NCI-H1048 (cell line): ENCODE measurements at regions not wholly inside any gene's neighbourhood (a gene's known extent, or its start where the extent isn't known, plus 50 kb on each side); places are given as distances from the start of the nearest gene placed in this dataset.

Source experiments
- DNase-seq: peaks from one replicate; lab custom pipeline; 2025; lab: John Stamatoyannopoulos, UW

DNA sequence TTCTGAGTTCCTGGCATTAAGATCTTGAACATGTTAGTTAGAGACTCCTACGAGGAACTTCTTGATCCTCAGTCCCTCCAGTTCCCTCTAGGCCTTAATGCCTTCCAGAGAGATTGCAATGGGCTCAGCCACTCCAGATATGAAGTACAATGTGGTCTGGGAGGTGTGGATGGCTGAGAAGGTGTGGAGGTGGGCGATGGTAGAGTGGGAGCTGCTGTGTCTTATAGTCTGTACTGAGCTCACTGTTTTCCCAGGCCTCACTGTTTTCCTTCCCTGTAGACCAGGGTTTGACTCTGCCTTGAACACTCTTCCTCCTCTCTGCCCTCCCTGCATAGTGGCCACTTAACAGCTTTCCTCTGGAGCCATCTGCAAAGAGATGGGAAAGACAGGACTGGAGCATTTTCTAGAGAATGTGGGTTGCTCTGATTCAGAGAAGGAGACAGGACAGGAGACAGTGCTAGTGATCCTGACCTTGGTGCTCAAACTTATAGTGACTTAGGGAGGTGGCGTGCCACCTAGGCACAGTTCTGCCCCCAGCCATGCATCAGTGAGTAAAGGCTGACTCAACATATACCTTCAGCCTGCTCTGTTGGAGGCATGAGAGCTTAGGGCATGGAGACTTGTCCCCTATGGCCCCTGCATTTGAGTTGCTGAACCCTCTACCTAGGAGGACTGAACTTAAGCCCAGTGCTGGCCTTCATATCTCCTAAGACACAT, 129.7 kb downstream of the TDRD15 start:
- no peak for DNase-seq

DNA sequence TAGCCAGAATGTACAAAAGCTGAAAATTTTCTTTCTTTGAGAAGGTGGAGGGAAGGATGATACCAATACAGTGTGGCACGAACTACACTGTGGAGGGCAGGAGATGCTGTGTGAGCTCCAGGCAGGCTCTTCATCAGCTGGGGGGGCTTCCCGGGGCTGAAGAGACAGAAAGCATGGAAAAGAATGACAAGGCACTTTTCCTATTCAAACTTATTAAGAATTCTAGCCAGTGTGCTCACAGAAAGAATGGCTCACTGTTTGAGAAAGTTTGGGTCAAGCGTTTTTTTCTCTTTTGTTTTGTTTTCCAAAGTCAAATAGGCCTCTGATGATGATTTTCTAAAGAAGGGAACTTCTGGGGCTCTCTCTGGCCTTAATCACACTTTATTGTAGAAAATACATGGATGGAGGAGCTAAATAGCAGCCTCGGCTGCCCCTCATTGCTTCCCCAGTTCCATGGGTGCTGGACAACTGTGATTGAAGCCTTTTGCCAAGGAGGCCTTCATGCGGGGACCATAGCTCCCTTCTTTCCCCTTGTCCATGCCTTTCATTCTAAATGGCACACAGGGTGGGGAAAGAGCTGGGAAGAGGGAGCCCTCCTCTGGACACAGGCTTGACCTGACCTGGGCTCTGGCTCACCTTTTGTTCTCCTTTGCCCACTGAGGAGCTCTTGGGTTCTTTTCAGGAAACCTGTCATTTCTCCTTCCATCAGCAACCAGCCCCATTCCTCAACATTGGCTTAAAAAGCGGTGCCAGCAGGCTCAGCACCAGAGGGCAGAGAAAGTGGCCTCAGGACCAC, 130.6 kb downstream of the TDRD15 start:
- no peak for DNase-seq

DNA sequence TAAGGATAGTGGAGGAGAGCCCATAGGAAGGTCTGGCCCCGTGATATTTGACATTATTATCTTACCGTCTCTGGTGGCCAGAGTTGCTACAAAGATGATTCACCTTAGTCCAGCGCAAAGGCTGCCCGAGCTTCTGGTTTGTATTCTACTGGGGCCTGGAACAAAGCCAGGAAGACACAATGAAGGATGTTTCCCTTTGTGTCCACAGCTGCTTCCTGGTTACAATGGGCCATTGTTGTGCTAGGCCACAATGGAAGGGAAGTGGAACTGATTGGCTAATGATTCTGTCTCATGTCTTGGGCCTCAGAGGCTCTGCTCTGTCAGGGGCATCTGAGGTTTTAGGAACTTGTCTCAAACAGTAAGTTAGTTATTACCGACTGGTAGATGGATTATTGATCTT, 132.2 kb downstream of the TDRD15 start:
- no peak for DNase-seq

DNA sequence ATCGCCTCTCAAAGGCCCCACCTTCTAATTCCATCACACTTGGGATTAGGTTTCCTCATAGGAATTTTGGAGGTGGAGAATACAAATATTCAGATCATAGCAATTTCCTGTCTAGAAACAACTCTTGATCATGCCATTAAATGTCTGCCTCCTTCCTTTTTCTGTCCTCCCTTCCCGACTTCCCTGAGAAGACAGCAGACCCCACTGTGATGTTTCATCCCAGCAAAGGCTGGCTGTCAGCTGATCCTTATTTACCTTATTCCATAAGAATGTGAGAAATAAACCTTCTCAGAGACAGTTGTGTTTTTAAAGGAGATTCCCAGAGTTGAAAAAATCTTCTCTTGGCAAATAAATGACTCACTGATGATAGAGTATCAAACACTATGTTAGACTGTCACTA, 133.9 kb downstream of the TDRD15 start:
- DNase-seq, result no peak

DNA sequence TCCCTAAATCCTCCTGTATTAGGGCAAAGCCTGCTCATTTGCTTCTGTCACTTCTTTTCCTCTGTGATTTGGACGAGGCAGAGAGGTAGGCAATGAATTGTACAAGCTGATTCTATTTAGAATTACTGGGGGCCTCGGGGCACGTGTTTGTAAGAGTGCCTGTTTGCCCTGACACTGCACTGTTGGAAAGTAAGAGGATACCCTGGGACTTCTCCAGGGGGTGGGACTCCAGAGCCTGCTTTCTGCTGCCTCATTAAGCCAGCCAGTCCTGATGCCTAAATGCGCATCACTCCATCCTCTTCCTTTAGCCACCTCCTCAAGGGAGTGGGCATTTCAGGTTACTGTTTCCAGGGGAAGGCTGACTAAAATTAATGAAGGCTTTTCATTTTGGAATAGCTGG, 134.3 kb downstream of the TDRD15 start:
- DNase-seq, result no peak

DNA sequence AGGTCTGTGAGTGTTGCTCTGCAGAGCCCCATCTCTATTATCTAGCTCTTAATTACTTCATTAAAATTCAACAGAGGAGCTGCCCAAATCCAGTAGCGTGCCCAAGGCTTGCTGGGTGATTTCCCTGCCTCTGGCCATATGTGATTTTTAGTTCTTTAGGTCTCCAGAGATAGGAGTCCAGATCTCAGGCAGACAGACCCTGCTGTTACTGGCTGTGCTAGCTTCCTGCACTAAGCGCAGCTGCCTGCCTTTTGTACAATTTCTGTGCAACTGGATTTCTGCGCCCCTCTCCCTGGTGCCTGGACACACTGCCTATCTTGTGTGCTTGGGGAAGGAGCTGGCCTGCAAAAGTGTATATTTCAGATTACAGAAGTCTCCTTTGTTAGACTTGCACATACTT, 136.5 kb downstream of the TDRD15 start:
- no peak for DNase-seq

DNA sequence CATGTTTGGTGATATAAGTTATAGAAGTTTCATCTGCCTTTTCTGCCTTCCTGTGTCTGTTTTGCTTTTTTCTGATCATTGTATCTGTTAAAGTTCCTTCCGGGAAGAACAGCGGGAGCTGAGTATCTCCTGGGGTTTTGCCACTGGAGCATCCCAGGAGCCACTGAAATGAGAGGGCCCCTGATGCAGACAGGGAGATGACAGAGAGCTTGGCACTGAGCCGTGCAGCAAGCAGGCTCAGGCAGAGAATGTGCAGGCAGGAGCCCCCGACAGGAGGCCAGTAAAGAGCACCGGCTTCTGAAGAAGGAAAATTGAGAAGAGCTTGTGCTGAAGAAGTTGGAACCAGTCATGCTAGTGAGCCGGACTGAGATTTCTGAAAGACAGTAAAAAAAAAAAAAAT, 137.8 kb downstream of the TDRD15 start:
- no peak for DNase-seq

DNA sequence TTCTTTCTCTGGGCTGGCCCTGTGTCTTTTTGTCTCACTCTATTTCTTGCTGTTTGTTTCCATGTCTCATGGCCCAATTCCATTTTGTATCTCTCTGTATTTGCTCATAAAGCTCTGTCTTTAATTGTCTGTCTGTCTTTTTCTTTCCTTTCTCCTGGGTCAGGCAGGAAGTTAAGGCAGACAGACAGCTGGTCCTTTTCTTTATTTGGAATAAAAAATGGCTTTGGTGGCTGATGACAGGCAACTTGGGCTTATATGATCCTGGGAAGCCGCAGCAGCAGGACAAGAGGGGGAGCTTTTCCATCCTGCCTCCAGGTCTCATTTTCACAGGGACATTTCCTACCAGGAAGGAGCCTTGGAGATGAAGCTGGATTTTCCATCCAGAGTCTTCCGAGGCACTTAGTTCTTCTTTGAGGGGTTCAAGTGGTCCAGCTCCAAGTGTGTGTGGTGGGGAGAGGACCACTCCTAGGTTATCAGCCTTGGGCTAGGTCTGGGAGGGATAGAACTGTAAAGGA, 138.7 kb downstream of the TDRD15 start:
- DNase-seq, result no peak

DNA sequence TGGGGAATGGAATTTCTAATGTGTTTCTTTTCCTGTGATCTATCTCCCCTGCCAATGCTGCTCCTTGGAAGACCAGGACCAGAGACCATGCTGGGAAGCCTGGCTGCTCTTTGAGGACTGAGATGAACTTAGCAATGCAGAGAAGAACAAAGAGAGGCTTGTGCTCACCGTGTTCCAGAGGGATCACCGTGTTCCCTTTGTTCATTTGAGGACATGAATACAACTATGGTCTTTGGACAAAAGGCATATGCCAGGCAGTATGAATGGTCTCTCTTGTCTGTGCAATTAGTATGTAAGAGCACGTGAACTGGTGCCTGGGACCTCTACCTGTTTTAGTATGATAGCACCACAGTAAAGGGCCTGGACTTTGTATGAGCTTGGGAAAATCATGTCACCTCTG, 139.9 kb downstream of the TDRD15 start:
- no peak for DNase-seq

DNA sequence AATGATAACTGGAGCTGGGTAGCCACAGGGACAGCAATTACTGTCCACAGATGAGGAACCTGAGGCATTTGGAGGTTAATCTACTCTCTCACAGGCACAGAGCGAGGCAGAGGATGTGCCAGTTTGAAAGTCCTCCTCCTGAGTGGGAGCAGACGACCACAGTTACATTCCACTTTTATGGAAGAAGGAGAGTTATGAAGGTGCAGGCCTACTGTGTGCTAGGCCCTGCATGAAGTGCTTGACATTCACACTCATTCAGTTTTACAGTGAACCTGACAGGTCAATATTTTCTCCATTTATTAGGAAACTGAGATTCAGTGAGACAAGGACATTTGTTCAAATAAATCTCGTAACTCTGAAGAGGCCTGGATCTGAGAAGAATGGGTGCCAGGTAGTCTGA, 142.0 kb downstream of the TDRD15 start:
- DNase-seq, result no peak

DNA sequence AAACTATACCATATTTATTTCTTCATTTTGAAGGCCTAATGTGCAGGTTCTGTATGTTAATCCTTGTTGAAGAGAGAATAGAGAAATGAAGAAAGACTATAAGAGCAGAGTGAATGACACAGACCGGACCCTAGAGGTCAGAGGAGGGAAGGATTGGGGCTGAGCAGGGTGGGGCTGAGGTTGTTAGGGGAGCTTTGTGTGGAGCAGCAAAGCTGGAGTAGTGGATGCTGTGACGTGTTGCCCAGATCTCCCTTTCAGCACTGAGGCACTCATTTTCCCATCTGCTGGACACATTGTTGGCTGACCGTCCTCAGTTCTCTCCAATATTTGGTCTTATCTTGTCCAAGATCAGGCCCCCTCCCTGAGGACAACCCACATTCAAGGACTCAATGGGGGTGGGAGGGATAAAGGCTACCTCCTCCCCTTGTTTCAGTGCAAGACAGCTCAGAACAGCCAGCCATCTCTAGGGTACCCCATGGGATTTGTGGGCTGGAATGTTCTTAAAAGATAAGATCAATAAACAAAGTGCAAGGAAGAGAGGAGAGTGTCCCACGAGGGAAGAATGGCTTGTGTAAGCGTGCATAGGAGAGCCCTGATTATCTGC, 143.6 kb downstream of the TDRD15 start:
- no peak for DNase-seq

DNA sequence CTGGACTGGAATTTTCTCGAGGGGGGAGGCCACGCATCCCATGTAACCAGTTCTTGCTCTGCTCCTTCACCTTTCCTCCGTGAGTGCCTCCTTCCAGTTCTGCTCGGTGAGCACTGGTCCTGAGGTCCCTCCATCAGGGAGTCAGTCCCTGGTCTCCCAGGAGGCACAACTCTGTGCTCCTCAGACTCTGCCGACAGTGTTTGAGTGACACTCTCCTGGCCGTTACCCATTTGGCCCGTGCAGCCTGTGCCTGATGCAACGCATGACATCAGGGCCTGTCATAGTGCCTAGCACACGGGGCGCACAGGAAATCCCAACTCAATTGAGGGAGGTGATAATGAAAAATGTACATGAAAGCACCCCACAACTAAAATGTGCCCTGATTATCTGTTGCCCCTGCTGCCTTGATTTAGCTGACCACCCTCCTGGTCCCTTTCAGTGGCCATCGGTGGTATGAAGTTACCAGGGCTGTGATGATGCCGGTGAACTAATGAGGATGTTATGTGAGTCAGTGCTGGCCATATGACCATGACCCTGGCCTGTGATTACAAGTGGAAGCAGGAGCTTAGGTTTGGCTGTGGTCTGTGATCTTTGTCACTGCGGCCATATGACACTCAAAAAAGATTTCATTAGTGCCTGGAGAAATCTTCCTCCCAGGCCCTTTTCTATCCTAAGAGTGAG, 144.6 kb downstream of the TDRD15 start:
- no peak for DNase-seq

DNA sequence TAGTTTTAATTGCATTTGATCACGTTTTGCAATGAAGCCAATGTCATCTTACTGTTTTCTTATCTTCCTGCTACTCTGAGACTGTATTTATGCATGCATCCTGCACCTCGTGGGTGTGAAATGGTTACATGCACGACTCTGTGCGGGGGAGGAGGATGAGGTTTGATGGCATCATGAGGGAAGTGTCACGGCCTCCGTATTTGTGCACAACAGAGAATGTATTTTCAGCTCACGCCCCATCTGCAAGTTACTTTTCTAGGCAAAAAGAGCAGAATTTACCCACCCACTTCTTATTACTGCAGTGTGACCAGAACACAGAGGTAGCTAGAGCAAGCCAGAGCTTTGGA, 145.1 kb downstream of the TDRD15 start:
- no peak for DNase-seq

DNA sequence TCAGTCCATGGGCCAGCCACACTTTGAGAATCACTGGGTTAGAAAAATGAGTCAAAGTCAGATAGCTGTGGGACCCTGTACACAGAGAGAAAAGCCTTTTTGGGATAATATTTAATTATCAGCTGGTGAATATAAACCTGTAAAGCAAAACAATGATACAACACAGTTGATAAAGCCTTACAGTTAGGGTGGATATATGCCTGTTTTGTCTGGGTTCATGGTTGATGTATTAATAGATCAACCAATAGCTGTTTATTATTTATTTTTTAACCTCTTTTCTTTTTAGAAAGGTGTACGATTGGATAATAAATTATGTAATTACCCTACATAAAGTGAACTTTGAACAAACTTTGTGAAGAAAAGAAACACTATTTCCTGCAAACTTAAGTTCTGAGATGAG, 145.6 kb downstream of the TDRD15 start:
- no peak for DNase-seq

DNA sequence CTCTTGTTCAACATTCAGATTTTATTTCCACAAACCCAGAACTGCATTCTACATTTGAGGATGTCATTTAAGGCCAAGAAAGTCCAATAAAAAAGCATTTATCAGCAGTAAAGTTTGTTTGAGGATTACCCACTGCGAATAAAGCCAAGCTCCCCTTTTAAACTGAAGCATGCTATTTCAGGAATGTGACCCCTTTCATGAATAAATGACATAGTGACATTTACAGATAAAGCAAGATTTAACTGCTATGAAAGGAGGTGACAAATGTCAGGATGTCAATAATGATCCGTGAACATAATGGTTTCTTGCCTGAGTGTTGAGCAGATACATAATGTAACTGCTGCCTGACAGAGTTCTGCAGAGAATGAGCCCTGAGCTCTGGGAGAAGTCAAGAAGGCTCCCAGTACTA, 146.3 kb downstream of the TDRD15 start:
- DNase-seq, result no peak

DNA sequence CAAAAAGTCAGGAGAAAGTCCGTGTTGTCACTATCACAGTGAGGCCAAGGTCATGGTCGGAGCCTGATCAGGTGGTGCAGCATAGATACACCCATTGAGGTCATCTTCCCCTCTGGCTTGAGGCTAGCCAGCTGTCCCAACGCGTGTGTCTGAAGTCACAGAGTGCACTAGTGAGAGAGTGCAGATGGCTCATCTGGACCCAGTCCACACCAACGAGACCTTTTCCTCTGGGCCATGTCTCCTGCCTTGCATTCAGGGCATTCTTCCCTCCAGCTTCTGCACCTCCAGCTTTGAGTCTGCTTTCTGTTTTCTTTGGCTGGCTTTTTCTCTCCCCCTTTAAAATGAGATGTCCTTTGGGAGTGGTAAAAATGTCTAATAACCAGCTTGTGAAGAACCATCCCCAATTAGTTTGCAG, 146.9 kb downstream of the TDRD15 start:
- no peak for DNase-seq

DNA sequence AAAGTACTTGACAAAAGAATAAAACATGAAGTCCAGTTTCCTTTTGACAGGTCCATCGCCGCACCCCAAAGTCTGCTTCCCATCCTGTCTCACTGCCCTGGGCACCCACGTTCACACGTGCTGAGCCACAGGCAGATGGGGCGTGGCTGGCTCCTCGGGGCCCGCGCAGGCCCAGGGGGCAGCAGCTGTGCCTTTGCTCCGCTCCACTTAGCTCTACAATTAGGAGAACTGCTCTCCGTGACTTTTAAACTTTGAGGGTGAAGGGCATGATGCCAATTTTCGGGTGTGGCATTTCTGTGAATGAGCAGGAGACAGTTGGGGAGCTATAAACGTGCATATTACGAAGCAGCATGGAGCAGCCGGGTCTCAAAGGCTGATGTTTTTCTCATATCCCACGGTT, 152.4 kb downstream of the TDRD15 start:
- DNase-seq, result no peak

DNA sequence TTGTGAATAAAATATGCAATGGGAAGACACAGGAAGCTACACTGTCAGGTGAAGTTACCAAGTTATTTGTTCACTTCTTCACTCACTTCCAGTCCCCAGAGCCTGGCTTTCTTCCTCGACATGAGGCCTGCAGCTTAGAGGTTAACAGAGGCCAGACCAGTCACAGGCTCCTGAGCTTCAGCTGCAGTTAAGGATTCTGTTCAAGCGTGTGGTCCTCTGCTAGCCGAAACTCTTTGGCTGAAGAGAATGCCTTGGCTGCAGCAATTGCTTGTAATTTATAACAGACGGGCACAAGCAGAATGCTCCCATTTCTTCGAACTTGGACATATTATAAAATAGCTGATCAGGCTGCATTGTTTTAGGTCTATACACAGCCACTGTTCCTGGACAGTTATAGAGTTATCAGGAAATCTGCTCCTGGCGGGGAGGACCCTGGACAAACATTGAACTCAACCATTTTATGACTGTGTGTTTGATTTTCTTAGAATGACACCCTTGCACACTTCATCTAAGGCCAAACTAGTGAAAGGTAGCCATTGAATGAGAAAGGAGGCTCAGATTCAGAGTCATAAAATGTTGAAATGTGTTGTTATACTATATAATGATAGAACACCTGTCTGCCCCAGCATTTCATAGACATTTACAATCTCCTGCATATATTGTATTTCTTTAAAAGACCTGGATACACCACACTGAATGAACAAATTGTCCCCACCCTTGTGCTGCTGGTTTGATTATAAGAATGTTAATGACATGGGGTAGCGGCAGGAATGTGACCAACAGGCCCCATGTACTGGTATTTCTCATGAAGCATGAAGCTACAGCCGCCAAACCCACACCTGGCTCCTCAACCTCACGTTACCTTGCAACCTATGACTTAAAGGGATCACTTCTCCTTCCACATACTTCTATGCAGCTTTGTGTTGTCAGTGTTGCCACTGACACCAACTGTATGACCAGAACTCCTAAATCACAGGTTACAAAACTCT, 153.6 kb downstream of the TDRD15 start:
- no peak for DNase-seq

DNA sequence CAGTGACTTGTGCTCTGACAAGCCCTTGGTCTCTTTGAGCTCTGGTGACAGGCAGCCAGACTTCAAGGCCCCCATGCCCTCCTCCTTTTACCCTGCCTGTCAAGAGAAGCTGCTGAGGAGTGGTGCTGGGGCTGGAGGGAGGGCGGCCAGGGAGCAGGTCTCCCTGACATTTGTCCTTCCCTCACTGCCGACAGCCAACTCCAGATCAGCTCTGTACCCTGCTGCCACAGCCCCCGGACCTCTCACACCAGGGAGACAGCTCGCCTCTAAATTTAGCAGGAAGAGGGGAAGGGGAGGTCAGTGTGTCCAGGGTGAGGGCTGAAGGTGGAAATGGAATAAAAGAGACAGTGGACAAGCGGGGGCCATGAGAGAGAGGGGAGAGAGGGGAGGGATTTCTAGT, 155.8 kb downstream of the TDRD15 start:
- no peak for DNase-seq

DNA sequence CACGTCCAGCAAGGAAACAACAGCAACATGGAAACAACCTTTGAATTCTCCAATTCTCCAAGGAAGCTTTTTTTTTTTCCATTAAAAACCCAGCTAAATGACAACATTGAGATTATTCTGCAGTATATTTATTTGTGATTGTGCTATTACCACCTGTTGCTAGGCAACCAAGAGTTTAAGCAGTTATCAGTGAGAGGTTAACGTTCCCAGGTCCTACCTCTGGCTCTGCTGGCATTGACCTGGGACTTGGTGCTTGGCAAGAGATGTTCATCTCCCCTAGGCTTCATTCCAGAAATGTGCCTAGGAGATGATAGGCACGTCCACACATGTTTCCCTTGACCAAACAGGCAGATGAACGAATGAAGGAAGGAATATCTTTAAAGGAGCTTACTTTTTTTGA, 157.0 kb downstream of the TDRD15 start:
- DNase-seq, result no peak

DNA sequence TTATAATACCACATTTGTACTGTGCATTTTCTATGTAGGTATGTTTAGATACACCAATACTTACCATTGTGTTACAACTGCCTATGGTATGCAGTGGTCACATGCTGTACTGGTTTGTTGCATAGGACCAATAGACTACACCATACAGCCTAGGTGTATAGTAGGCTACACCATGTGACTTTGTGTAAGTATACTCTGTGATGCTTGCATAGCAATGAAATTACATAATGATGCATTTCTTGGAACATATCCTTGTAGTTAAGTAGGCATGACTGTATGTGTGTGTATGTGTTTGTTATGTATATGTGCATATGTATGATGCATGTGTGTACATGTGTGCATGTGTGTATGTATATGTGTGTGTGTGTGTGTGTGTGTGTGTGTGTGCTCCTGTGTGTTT, 157.6 kb downstream of the TDRD15 start:
- no peak for DNase-seq
